ENCODE measurements at regions not wholly inside any gene's neighbourhood (a gene's known extent, or its start where the extent isn't known, plus 50 kb on each side); places are given as distances from the start of the nearest gene placed in this dataset.

GRCh38 chr18:52278191-52278590 lies 61.8 kb upstream of the DCC start (continued):
- no peak for TF ChIP-seq ZBTB4 (CRISPR knock-in tag; IDR thresholded peaks at IDR 0.05)

- DNase-seq (ENCODE audit: low read depth, low spot score) = no peak
- Histone ChIP-seq H3K9ac (ENCODE audit: control insufficient read depth, insufficient read depth, low read length) (no peak overlapping the region), H3K27me3 (replicated peaks in 1 of 2; ENCODE audit: control insufficient read depth in 2 of 2, insufficient read depth in 2 of 2, low read length in 1 of 2) (no peaks in the 10 kb centered on the region), H3K4me1 (ENCODE audit: control insufficient read depth, insufficient read depth, low read length) (no peaks in the 10 kb centered on the region), H2AFZ (ENCODE audit: control insufficient read depth, low read depth, low read length) (no peak overlapping the region), H3K9me3 (replicated peaks; ENCODE audit: control insufficient read depth, insufficient read depth, low read length) (no peaks in the 10 kb centered on the region), H3K27ac (ENCODE audit: control insufficient read depth, insufficient read depth) (no peak overlapping the region), H4K20me1 (ENCODE audit: control insufficient read depth, insufficient read depth) (no peaks in the 10 kb centered on the region), H3K4me2 (ENCODE audit: control insufficient read depth, insufficient read depth) (no peak overlapping the region), H3K4me3 (no peak overlapping the region), H3K79me2 (ENCODE audit: control insufficient read depth, insufficient read depth, low read length) (no peaks in the 10 kb centered on the region), H3K36me3 (ENCODE audit: control insufficient read depth in 2 of 2, insufficient read depth in 2 of 2, low read length in 1 of 2) (no peaks in the 10 kb centered on the region)
- RAD21 ChIA-PET (ENCODE audit: unreplicated experiment) = interaction anchor here (0.8 to 1.9 kb wide), 3 partner anchors 9 to 612 kb away, joined by 3 to 5 read pairs (median 3); no protein-coding TSS in a partner anchor
- intact Hi-C loops (cut with micrococcal nuclease; ENCODE audit: unreplicated experiment) (no loop called here), in situ Hi-C loops (cut with MboI) (loop anchor here (25.0 kb wide), 1 partner anchor 1168 kb away; no protein-coding TSS in a partner anchor)
- SMC1A ChIA-PET (ENCODE audit: uncharacterized antibody, unreplicated experiment) = interaction anchor here (0.6 to 3.1 kb wide), 4 partner anchors 9 to 650 kb away, joined by 3 to 13 read pairs (median 4); no protein-coding TSS in a partner anchor
- CTCF ChIA-PET = interaction anchor here (1.1 kb wide), 1 partner anchor 608 kb away, joined by 3 read pairs; no protein-coding TSS in a partner anchor
- WGBS (ENCODE audit: insufficient coverage, insufficient replicate concordance, low lambda C conversion rate, missing lambda C conversion rate) = 51% methylated on average over 2 of the region's 2 CpGs
- POLR2A ChIA-PET = no interaction called here
- FAIRE-seq = no peak
- ATAC-seq = no peak
- BruUV-seq (replicated peaks) = no TSS peak
- no peak for TF ChIP-seq JUNB (IDR thresholded peaks at IDR 0.05)
- TF ChIP-seq E4F1 (IDR thresholded peaks at IDR 0.05; ENCODE audit: borderline replicate concordance, partially characterized antibody) = no peak
- no peak for TF ChIP-seq TARDBP (IDR thresholded peaks at IDR 0.05; ENCODE audit: borderline replicate concordance)
- no peak for TF ChIP-seq IRF4 (IDR thresholded peaks at IDR 0.05; ENCODE audit: low read depth, low read length)
- TF ChIP-seq SMAD5 (IDR thresholded peaks at IDR 0.05; ENCODE audit: low read depth) = no peak
- TF ChIP-seq REST (IDR thresholded peaks at IDR 0.05; ENCODE audit: low read depth, low read length) = no peak
- TF ChIP-seq FOXM1 (IDR thresholded peaks at IDR 0.05; ENCODE audit: low read depth, low read length) = no peak
- no peak for TF ChIP-seq E2F8 (IDR thresholded peaks at IDR 0.05; ENCODE audit: low read depth, partially characterized antibody)
Measured at GRCh38 chr18:52280702-52281101, 59.3 kb upstream of the DCC start.

Measured in GM12878 (cell line).